HepG2 (cell line): ENCODE measurements at regions not wholly inside any gene's neighbourhood (a gene's known extent, or its start where the extent isn't known, plus 50 kb on each side); places are given as distances from the start of the nearest gene placed in this dataset.

Source experiments
- ATAC-seq: fragments of 200-7000 bp; cut with Tn5 transposase; 3 replicates; pipeline ENCODE4 v1.9.1; 2020; ENCODE audit warnings: mild to moderate bottlenecking, moderate library complexity
- BruUV-seq: library from RNA; stranded (reverse); fragments of 400-500 nt; replicated peaks from 2 replicates; lab custom pipeline; 2021; lab: Mats Ljungman, UMichigan
- CTCF ChIA-PET: fragments of 300-600 bp; formaldehyde crosslinking; extraction: SDS; loops from one replicate; lab custom pipeline; 2021; ENCODE audit warnings: low total read pairs, inconsistent platforms, low intra/inter-chr PET ratio; lab: Yijun Ruan, JAX
- POLR2A ChIA-PET: fragments of 350-600 bp; sonication (Branson Sonifier 250); formaldehyde crosslinking; loops from one replicate; lab custom pipeline; 2020; ENCODE audit warnings: antibody characterized with exemption, inconsistent platforms; lab: Yijun Ruan, JAX
- DNase-seq: peaks from one replicate; pipeline ENCODE4 v3.0.0-alpha.2; 2015; ENCODE audit warnings: low spot score
- FAIRE-seq: peaks from 3 replicates; lab custom pipeline; 2011; peaks lifted over from hg19 to GRCh38; lab: Jason Lieb, UNC
- H2AFZ ChIP-seq: one replicate; pipeline ENCODE4 v1.6.1; 2011; ENCODE audit warnings: low read length, inconsistent platforms
- H3K27ac ChIP-seq: fragments of 300-600 bp; 3 replicates; pipeline ENCODE4 v1.8.0; 2011; ENCODE audit warnings: mixed run types, mild to moderate bottlenecking, mixed read lengths, low read length, inconsistent platforms; ENCODE audit not compliant: insufficient read depth; ENCODE audit errors: extremely low read length
- H3K27me3 ChIP-seq, 2 experiments: fragments of 200-600 bp in 1 of 2; 2 replicates in 1 of 2; 3 replicates in 1 of 2; pipeline versions ENCODE4 v1.6.0 to v1.8.0; 2011; ENCODE audit warnings: low read length in 2 of 2, mild to moderate bottlenecking in 2 of 2, moderate library complexity in 2 of 2, inconsistent platforms in 1 of 2; ENCODE audit not compliant: insufficient read depth in 2 of 2, control insufficient read depth in 1 of 2
- H3K36me3 ChIP-seq, 2 experiments: fragments of 200-600 bp in 1 of 2; replicated peaks in 1 of 2; 2 replicates in 1 of 2; 3 replicates in 1 of 2; pipeline versions ENCODE4 v1.5.1 to v1.8.0; 2011; ENCODE audit warnings: low read length in 2 of 2, inconsistent platforms in 1 of 2; ENCODE audit not compliant: insufficient read depth in 2 of 2, control insufficient read depth in 1 of 2
- H3K4me1 ChIP-seq: 2 replicates; pipeline ENCODE4 v1.5.1; 2012; ENCODE audit warnings: low read length, inconsistent platforms; ENCODE audit not compliant: insufficient read depth
- H3K4me2 ChIP-seq: 2 replicates; pipeline ENCODE4 v1.6.0; 2011; ENCODE audit warnings: low read depth, low read length, inconsistent platforms
- H3K4me3 ChIP-seq, 3 experiments: fragments of 200-600 bp in 1 of 3; sonication (generic), shearing (Covaris generic) in 1 of 3; replicated peaks in 1 of 3; 2 replicates each; pipeline ENCODE4 v1.5.1; 2011 to 2016; ENCODE audit warnings: low read length in 3 of 3, inconsistent platforms in 2 of 3, low read depth in 2 of 3, mild to moderate bottlenecking in 2 of 3, control low read depth in 1 of 3, mixed read lengths in 1 of 3; ENCODE audit not compliant: insufficient read depth in 1 of 3
- H3K79me2 ChIP-seq: one replicate; pipeline ENCODE4 v1.6.1; 2011; ENCODE audit warnings: low read length, inconsistent platforms; ENCODE audit not compliant: insufficient read depth
- H3K9ac ChIP-seq: 2 replicates; pipeline ENCODE4 v1.6.0; 2011; ENCODE audit warnings: mild to moderate bottlenecking, low read depth, low read length, inconsistent platforms; ENCODE audit not compliant: insufficient read depth
- H3K9me3 ChIP-seq: 2 replicates; pipeline ENCODE4 v1.5.1; 2012; ENCODE audit warnings: mild to moderate bottlenecking, low read length
- H4K20me1 ChIP-seq: 2 replicates; pipeline ENCODE4 v1.6.0; 2011; ENCODE audit warnings: inconsistent platforms, mild to moderate bottlenecking, low read length, moderate library complexity; ENCODE audit not compliant: insufficient read depth
- ATF7-NPFF ChIP-seq: sonication (generic); formaldehyde crosslinking; IDR thresholded peaks from 2 replicates; pipeline ENCODE4 v1.8.1; 2023; ENCODE audit warnings: mild to moderate bottlenecking, low read depth, missing genetic modification reagents, moderate library complexity
- DPF2 ChIP-seq: sonication (generic); formaldehyde crosslinking; IDR thresholded peaks from 2 replicates; pipeline ENCODE4 v1.4.0; 2020; ENCODE audit warnings: mild to moderate bottlenecking, low read depth, missing genetic modification reagents, borderline replicate concordance
- GATAD2A ChIP-seq: IDR thresholded peaks from 2 replicates; pipeline ENCODE4 v1.6.1; 2016
- IKZF4 ChIP-seq: sonication (generic); formaldehyde crosslinking; IDR thresholded peaks from 2 replicates; pipeline ENCODE4 v1.5.1; 2020; ENCODE audit warnings: borderline replicate concordance, mild to moderate bottlenecking, low read depth, missing genetic modification reagents; ENCODE audit errors: not compliant biosample characterization
- NFIC ChIP-seq: IDR thresholded peaks from 2 replicates; pipeline ENCODE4 v1.6.1; 2012; ENCODE audit warnings: mild to moderate bottlenecking, low read length, inconsistent platforms
- NKX3-1 ChIP-seq: sonication (generic); formaldehyde crosslinking; IDR thresholded peaks from 2 replicates; pipeline ENCODE4 v1.5.0; 2020; ENCODE audit warnings: missing genetic modification reagents
- PRMT3 ChIP-seq: sonication (generic); formaldehyde crosslinking; IDR thresholded peaks from 2 replicates; pipeline ENCODE4 v1.8.1; 2022; ENCODE audit warnings: low read depth, mild to moderate bottlenecking, moderate library complexity, missing genetic modification reagents, borderline replicate concordance
- RFXANK ChIP-seq: IDR thresholded peaks from 2 replicates; pipeline ENCODE4 v1.6.1; 2016
- RORA ChIP-seq: sonication (generic); formaldehyde crosslinking; IDR thresholded peaks from 2 replicates; pipeline ENCODE4 v1.5.0; 2020; ENCODE audit warnings: mild to moderate bottlenecking, missing genetic modification reagents, moderate library complexity
- SIX4 ChIP-seq: sonication (generic); formaldehyde crosslinking; IDR thresholded peaks from 2 replicates; pipeline ENCODE4 v1.4.0; 2020; ENCODE audit warnings: missing genetic modification reagents
- THAP11 ChIP-seq: IDR thresholded peaks from 2 replicates; pipeline ENCODE4 v1.6.1; 2016; ENCODE audit warnings: missing biosample characterization, missing genetic modification reagents
- TRIM24 ChIP-seq: sonication (generic); formaldehyde crosslinking; IDR thresholded peaks from 2 replicates; pipeline ENCODE4 v1.8.0; 2022; ENCODE audit warnings: mild to moderate bottlenecking, missing genetic modification reagents
- ZFP36L1 ChIP-seq: sonication (generic); formaldehyde crosslinking; IDR thresholded peaks from 2 replicates; pipeline ENCODE4 v1.8.0; 2022; ENCODE audit warnings: mild to moderate bottlenecking, missing genetic modification reagents, moderate library complexity
- ZIK1 ChIP-seq: sonication (generic); formaldehyde crosslinking; IDR thresholded peaks from 2 replicates; pipeline ENCODE4 v1.5.0; 2020; ENCODE audit warnings: mild to moderate bottlenecking, low read depth, missing genetic modification reagents, borderline replicate concordance
- ZNF207 ChIP-seq: fragments of 450-650 bp; IDR thresholded peaks from 2 replicates; pipeline ENCODE4 v1.6.1; 2016; ENCODE audit warnings: antibody characterized with exemption, borderline replicate concordance
- ZNF333 ChIP-seq: sonication (generic); formaldehyde crosslinking; IDR thresholded peaks from 2 replicates; pipeline ENCODE4 v1.4.0; 2020; ENCODE audit warnings: mild to moderate bottlenecking, missing genetic modification reagents, borderline replicate concordance
- ZNF432 ChIP-seq: sonication (generic); formaldehyde crosslinking; IDR thresholded peaks from 2 replicates; pipeline ENCODE4 v1.5.0; 2020; ENCODE audit warnings: missing genetic modification reagents, mild to moderate bottlenecking, borderline replicate concordance
- ZNF550 ChIP-seq: sonication (generic); formaldehyde crosslinking; IDR thresholded peaks from 2 replicates; pipeline ENCODE4 v1.4.0; 2020; ENCODE audit warnings: mild to moderate bottlenecking, missing genetic modification reagents, borderline replicate concordance
- ZNF567 ChIP-seq: sonication (generic); formaldehyde crosslinking; IDR thresholded peaks from 2 replicates; pipeline ENCODE4 v1.8.1; 2023; ENCODE audit warnings: mild to moderate bottlenecking, missing genetic modification reagents, borderline replicate concordance
- ZNF777 ChIP-seq: sonication (generic); formaldehyde crosslinking; IDR thresholded peaks from 2 replicates; pipeline ENCODE4 v1.4.0; 2020; ENCODE audit warnings: missing genetic modification reagents
- WGBS: methylation state at CpG from one replicate; pipeline ENCODE4 v1.1.6; 2017; ENCODE audit warnings: low lambda C conversion rate; 5-methylcytosine and 5-hydroxymethylcytosine counted together
- in situ Hi-C: cut with HindIII; loops from 2 replicates; pipeline ENCODE4 v1.10.0; 2017; ENCODE audit warnings: low pct_unique_long_range_greater_than_20kb; ENCODE audit not compliant: extremely low pct_ligation_motif_present
- intact Hi-C: fragments of 100-400 bp; cut with micrococcal nuclease; formaldehyde crosslinking; loops from one replicate; pipeline ENCODE4 v1.10.0; 2022; ENCODE audit not compliant: unreplicated experiment

GRCh38 chr13:81637457-81637856, 1296.5 kb upstream of the SPRY2 start:
- 0% methylated on average over 2 of the region's 2 CpGs for WGBS
- H3K9ac ChIP-seq = no peak overlapping the region
- POLR2A ChIA-PET = no interaction called here
- no TSS peak for BruUV-seq
- no peak overlapping the region for H3K4me3 ChIP-seq
- CTCF ChIA-PET = no interaction called here
- no peak for DNase-seq
- H3K4me2 ChIP-seq = no peak overlapping the region
- H3K79me2 ChIP-seq = no peaks in the 10 kb centered on the region
- intact Hi-C loops (no loop called here), in situ Hi-C loops (loop anchor here (10.0 kb wide), 1 partner anchor 237 kb away; no protein-coding TSS in a partner anchor)
- no peak overlapping the region for H3K27ac ChIP-seq
- H4K20me1 ChIP-seq = no peaks in the 10 kb centered on the region
- H3K36me3 ChIP-seq = no peaks in the 10 kb centered on the region
- no peaks in the 10 kb centered on the region for H3K4me1 ChIP-seq
- no peak overlapping the region for H2AFZ ChIP-seq
- H3K9me3 ChIP-seq = no peaks in the 10 kb centered on the region
- no peak for TF ChIP-seq GATAD2A (CRISPR knock-in tag)
- TF ChIP-seq PRMT3 = no peak
- no peak for TF ChIP-seq RFXANK
- no peak for TF ChIP-seq ZFP36L1 (CRISPR knock-in tag)
- TF ChIP-seq NFIC = no peak
- no peak for TF ChIP-seq ZNF567 (CRISPR knock-in tag)
- TF ChIP-seq ATF7-NPFF = no peak
- TF ChIP-seq DPF2 (CRISPR knock-in tag) = no peak
- no peak for TF ChIP-seq IKZF4
- TF ChIP-seq ZNF432 (CRISPR knock-in tag) = no peak
- TF ChIP-seq SIX4 (CRISPR knock-in tag) = no peak
- no peak for TF ChIP-seq NKX3-1 (CRISPR knock-in tag)
- no peak for TF ChIP-seq ZNF333 (CRISPR knock-in tag)
- TF ChIP-seq ZIK1 (CRISPR knock-in tag) = no peak
- TF ChIP-seq ZNF777 (CRISPR knock-in tag) = no peak
- no peak for TF ChIP-seq RORA (CRISPR knock-in tag)
- no peak for TF ChIP-seq ZNF207
- TF ChIP-seq ZNF550 (CRISPR knock-in tag) = no peak
- no peak for TF ChIP-seq TRIM24 (CRISPR knock-in tag)
- no peak for TF ChIP-seq THAP11
- TF ChIP-seq, all 625 proteins: peak for 0
- H3K27me3 ChIP-seq = no peaks in the 10 kb centered on the region
- no peak for ATAC-seq
- FAIRE-seq = no peak
